Endodermal cell (in vitro differentiated cells): ENCODE measurements at regions not wholly inside any gene's neighbourhood (a gene's known extent, or its start where the extent isn't known, plus 50 kb on each side); places are given as distances from the start of the nearest gene placed in this dataset.
A peak's percentile ranks its signal among the peaks of the same experiment; 100 is the strongest.

ENCODE experiments used
- DNase-seq: peaks from one replicate; pipeline ENCODE4 v3.0.0-alpha.2; 2017
- H3K27ac ChIP-seq: 2 replicates; pipeline ENCODE4 v1.5.1; 2013; ENCODE audit warnings: mild to moderate bottlenecking, low read depth, low read length, moderate library complexity
- H3K27me3 ChIP-seq: 2 replicates; pipeline ENCODE4 v1.6.1; 2013; ENCODE audit warnings: mild to moderate bottlenecking, low read length, moderate library complexity; ENCODE audit not compliant: insufficient read depth, control insufficient read depth, poor library complexity, severe bottlenecking
- H3K36me3 ChIP-seq: 2 replicates; pipeline ENCODE4 v1.7.0; 2013; ENCODE audit warnings: mild to moderate bottlenecking, low read length, moderate library complexity; ENCODE audit not compliant: control insufficient read depth, insufficient read depth
- H3K4me1 ChIP-seq: one replicate; pipeline ENCODE4 v1.7.0; 2013; ENCODE audit warnings: low read length; ENCODE audit not compliant: control insufficient read depth, insufficient read depth
- H3K4me3 ChIP-seq: 2 replicates; pipeline ENCODE4 v1.5.1; 2013; ENCODE audit warnings: mild to moderate bottlenecking, low read length, moderate library complexity
- H3K9ac ChIP-seq: 2 replicates; pipeline ENCODE4 v1.6.1; 2013; ENCODE audit warnings: mild to moderate bottlenecking, low read length, moderate library complexity; ENCODE audit not compliant: poor library complexity, severe bottlenecking; ENCODE audit errors: extremely low read depth
- H3K9me3 ChIP-seq: 2 replicates; pipeline ENCODE4 v1.6.1; 2013; ENCODE audit warnings: mild to moderate bottlenecking, low read length, moderate library complexity; ENCODE audit not compliant: control insufficient read depth
- H3K27ac Mint-ChIP-seq: 2 replicates; pipeline ENCODE4 v1.8.0; 2020; ENCODE audit warnings: mixed read lengths
- H3K27me3 Mint-ChIP-seq: 2 replicates; pipeline ENCODE4 v1.8.0; 2021; ENCODE audit warnings: mild to moderate bottlenecking, mixed read lengths; ENCODE audit not compliant: insufficient read depth
- H3K36me3 Mint-ChIP-seq: 2 replicates; pipeline ENCODE4 v1.8.0; 2020; ENCODE audit warnings: low read depth, mixed read lengths
- H3K4me1 Mint-ChIP-seq: 2 replicates; pipeline ENCODE4 v1.8.0; 2020; ENCODE audit warnings: mixed read lengths
- H3K4me3 Mint-ChIP-seq: 2 replicates; pipeline ENCODE4 v1.8.0; 2020; ENCODE audit warnings: mild to moderate bottlenecking, moderate library complexity, mixed read lengths
- H3K9me3 Mint-ChIP-seq: 2 replicates; pipeline ENCODE4 v1.8.0; 2020; ENCODE audit warnings: mild to moderate bottlenecking, mixed read lengths
- CTCF ChIP-seq: fragments of 200-600 bp; sonication (generic); conservative IDR thresholded peaks from 2 replicates; pipeline ENCODE4 v1.5.0; 2021; ENCODE audit warnings: antibody characterized with exemption, mild to moderate bottlenecking
- WGBS, 2 experiments: methylation state at CpG; one replicate each; pipeline versions ENCODE4 v1.1.5 to v1.1.7; 2013; ENCODE audit warnings: missing lambda C conversion rate in 2 of 2, mixed read lengths in 1 of 2; ENCODE audit not compliant: insufficient coverage in 1 of 2, insufficient read length in 1 of 2; 5-methylcytosine and 5-hydroxymethylcytosine counted together

GRCh38 chr22:27663812-27664211, 137.7 kb downstream of the MN1 start:
- no peak overlapping the region for H3K9ac ChIP-seq
- H3K27me3 Mint-ChIP-seq: no peaks in the 10 kb centered on the region
- no peaks in the 10 kb centered on the region for H3K36me3 ChIP-seq
- peaks cover 5% of the 10 kb centered on the region for H3K4me1 Mint-ChIP-seq
- no peak overlapping the region for H3K4me3 Mint-ChIP-seq
- no peaks in the 10 kb centered on the region for H3K4me1 ChIP-seq
- peaks cover 11% of the 10 kb centered on the region for H3K9me3 Mint-ChIP-seq
- H3K27me3 ChIP-seq: no peaks in the 10 kb centered on the region
- peaks cover 5% of the 10 kb centered on the region for H3K9me3 ChIP-seq
- peaks cover 2% of the 10 kb centered on the region for H3K36me3 Mint-ChIP-seq
- no peak for DNase-seq
- H3K27ac ChIP-seq: no peak overlapping the region
- no peak for TF ChIP-seq CTCF
- no peak overlapping the region for H3K4me3 ChIP-seq
- H3K27ac Mint-ChIP-seq: no peak overlapping the region
- WGBS, 2 experiments: 73 to 88% methylated on average over 2 to 4 of the region's 5 CpGs

- H3K9ac ChIP-seq: no peak overlapping the region
- Mint-ChIP-seq H3K9me3 (peaks cover 11% of the 10 kb centered on the region), H3K27me3 (no peaks in the 10 kb centered on the region), H3K36me3 (peaks cover 2% of the 10 kb centered on the region), H3K4me1 (peaks cover 21% of the 10 kb centered on the region), H3K27ac (no peak overlapping the region), H3K4me3 (no peak overlapping the region)
- no peaks in the 10 kb centered on the region for H3K36me3 ChIP-seq
- no peaks in the 10 kb centered on the region for H3K27me3 ChIP-seq
- H3K27ac ChIP-seq: no peak overlapping the region
- peaks cover 5% of the 10 kb centered on the region for H3K9me3 ChIP-seq
- no peak for DNase-seq
- TF ChIP-seq CTCF: no peak
- WGBS, 2 experiments: 68 to 81% methylated on average over 3 of the region's 4 CpGs
- peaks cover 11% of the 10 kb centered on the region for H3K4me1 ChIP-seq
- no peak overlapping the region for H3K4me3 ChIP-seq
These were observed 135.1 kb downstream of the MN1 start for GRCh38 chr22:27666272-27666997.

- Histone ChIP-seq H3K27ac (peak overlapping the region; percentile 76), H3K4me1 (peaks cover 13% of the 10 kb centered on the region), H3K4me3 (no peak overlapping the region), H3K36me3 (no peaks in the 10 kb centered on the region), H3K27me3 (no peaks in the 10 kb centered on the region), H3K9me3 (peaks cover 5% of the 10 kb centered on the region), H3K9ac (no peak overlapping the region)
- 77 to 81% methylated on average over 9 to 16 of the region's 16 CpGs for whole genome bisulfite sequencing, 2 experiments
- Mint-ChIP-seq H3K4me3 (no peak overlapping the region), H3K27ac (peak overlapping the region; percentile 81), H3K9me3 (peaks cover 11% of the 10 kb centered on the region), H3K27me3 (no peaks in the 10 kb centered on the region), H3K4me1 (peaks cover 23% of the 10 kb centered on the region), H3K36me3 (peaks cover 2% of the 10 kb centered on the region)
- peak; percentile 61 for DNase-seq
- TF ChIP-seq CTCF: no peak
These were observed 134.3 kb downstream of the MN1 start for GRCh38 chr22:27667121-27667843.
